ENCODE measurements at regions not wholly inside any gene's neighbourhood (a gene's known extent, or its start where the extent isn't known, plus 50 kb on each side); places are given as distances from the start of the nearest gene placed in this dataset.

DNA sequence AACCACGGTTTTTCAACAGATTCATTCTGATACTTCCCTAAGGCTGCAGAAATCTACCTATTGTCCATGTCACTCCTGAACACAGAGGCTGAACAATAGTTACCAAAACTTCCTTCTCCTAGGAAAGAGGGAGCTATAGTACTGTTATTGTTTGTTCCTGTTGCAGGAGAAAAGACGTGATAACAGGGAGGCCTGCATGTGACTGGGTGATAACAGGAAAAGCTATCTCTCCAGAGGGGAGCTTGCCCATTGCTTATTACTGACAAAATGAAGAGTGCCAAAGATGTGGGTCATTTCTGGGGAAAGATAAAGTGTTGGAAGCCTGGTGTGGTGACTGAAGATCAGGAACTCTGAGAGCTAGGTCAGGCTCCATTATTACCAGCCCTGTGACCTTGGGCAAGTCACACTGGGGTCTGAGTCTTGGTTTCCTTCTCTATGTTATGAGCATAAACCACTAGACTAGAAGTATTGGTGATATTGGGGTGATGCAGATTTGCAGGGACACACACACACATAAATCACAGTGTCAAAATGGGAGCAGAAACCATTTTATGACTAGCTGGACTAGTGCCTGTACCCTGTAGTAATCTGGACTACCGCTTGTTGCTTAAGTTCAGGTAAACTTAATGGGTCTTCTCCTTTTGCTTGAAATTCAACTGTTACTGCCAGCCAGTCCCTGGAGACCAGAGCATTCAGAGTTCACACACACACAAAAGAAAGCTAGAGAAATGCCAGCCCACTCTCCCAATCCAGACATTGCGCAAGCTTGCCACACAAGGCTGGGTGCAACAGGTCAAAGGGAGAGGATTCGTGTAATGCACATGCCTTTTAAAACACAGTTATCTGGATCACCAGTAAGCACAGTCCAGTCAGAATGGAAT, 136.0 kb upstream of the CNR1 start:
- TF ChIP-seq, protein P1, sequence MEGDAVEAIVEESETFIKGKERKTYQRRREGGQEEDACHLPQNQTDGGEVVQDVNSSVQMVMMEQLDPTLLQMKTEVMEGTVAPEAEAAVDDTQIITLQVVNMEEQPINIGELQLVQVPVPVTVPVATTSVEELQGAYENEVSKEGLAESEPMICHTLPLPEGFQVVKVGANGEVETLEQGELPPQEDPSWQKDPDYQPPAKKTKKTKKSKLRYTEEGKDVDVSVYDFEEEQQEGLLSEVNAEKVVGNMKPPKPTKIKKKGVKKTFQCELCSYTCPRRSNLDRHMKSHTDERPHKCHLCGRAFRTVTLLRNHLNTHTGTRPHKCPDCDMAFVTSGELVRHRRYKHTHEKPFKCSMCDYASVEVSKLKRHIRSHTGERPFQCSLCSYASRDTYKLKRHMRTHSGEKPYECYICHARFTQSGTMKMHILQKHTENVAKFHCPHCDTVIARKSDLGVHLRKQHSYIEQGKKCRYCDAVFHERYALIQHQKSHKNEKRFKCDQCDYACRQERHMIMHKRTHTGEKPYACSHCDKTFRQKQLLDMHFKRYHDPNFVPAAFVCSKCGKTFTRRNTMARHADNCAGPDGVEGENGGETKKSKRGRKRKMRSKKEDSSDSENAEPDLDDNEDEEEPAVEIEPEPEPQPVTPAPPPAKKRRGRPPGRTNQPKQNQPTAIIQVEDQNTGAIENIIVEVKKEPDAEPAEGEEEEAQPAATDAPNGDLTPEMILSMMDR (IDR thresholded peaks at IDR 0.05 in 4 of 5, conservative IDR thresholded peaks at IDR 0.05 in 1 of 5), result no peak
- TF ChIP-seq POLR2A (IDR thresholded peaks at IDR 0.05), result no peak

Measured in gastrocnemius medialis (tissue), 4 donors.